ENCODE measurements at regions not wholly inside any gene's neighbourhood (a gene's known extent, or its start where the extent isn't known, plus 50 kb on each side); places are given as distances from the start of the nearest gene placed in this dataset.
A peak's percentile ranks its signal among the peaks of the same experiment; 100 is the strongest.

DNA sequence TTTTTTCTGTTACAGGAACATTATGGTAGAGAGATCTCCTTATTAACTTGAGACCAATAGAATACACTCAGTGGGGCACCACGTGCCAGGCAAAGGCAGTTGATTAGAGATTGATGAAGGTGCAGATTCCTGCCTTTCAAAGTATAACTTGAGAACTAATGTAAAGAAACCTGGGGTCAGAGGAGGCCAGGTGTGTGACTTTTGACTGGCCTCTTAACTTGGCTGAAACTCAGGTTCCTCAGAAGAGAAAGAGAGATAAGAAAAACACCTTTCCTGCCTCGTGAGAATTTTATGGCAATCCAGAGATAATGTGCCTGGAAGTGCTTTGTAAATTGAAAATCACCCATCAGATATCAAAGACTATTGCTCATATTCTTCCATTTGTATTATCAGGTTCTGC lies 110.7 kb upstream of the GZMB start:
- no peak for DNase-seq
- Mint-ChIP-seq H3K4me1 (no peaks in the 10 kb centered on the region), H3K4me3 (no peak overlapping the region), H3K27me3 (ENCODE audit: low read depth in 3 of 3) (peaks cover 0 to 8% (median 1%) of the 10 kb centered on the region in 3 donors), H3K9me3 (peaks cover 0 to 7% (median 2%) of the 10 kb centered on the region in 6 donors), H3K36me3 (peaks cover 3 to 12% (median 7%) of the 10 kb centered on the region in 3 donors), H3K27ac (no peak overlapping the region)

DNA sequence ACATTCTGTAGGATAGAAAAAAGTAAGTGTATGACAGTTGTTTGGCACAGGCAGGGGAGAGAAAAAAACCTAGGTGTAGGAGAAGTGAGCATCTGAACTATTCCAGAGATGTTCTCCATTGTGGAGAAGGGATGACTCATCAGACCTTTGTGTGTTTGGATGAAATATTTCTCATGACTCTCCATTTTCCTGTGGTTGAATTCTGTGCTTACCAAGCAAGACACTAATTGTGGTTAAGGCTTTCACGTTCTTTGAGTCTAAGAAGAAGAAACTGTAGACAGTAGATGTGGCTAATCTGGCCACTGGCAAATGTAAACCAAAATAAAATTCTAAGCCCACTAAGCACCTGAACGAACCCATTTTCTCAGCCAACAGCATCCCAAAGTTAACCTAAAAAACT lies 107.9 kb upstream of the GZMB start:
- Mint-ChIP-seq H3K27ac (no peak overlapping the region), H3K9me3 (no peaks in the 10 kb centered on the region), H3K27me3 (ENCODE audit: low read depth in 3 of 3) (peaks cover 1 to 9% (median 2%) of the 10 kb centered on the region in 3 donors), H3K4me3 (no peak overlapping the region), H3K4me1 (no peaks in the 10 kb centered on the region), H3K36me3 (peaks cover 0 to 6% (median 4%) of the 10 kb centered on the region in 3 donors)
- DNase-seq: no peak

- H3K27ac Mint-ChIP-seq: no peak overlapping the region
- no peak for DNase-seq
- H3K4me3 Mint-ChIP-seq: no peak overlapping the region
- no peaks in the 10 kb centered on the region for H3K36me3 Mint-ChIP-seq
- H3K27me3 Mint-ChIP-seq (ENCODE audit: low read depth in 3 of 3): peaks cover 0 to 3% (median 3%) of the 10 kb centered on the region in 3 donors
- H3K9me3 Mint-ChIP-seq: no peaks in the 10 kb centered on the region
- H3K4me1 Mint-ChIP-seq: peaks cover 3 to 7% of the 10 kb centered on the region in 2 donors
Observed at GRCh38 chr14:24735984-24736630, 102.1 kb upstream of the GZMB start.

GRCh38 chr14:24734917-24735500 lies 101.0 kb upstream of the GZMB start:
- peak overlapping the region in 1 of 5 donors; percentile 1 for H3K4me3 Mint-ChIP-seq
- peaks cover 3 to 7% of the 10 kb centered on the region in 2 donors for H3K4me1 Mint-ChIP-seq
- no peaks in the 10 kb centered on the region for H3K36me3 Mint-ChIP-seq
- H3K27me3 Mint-ChIP-seq (ENCODE audit: low read depth in 3 of 3): peaks cover 0 to 3% (median 3%) of the 10 kb centered on the region in 3 donors
- H3K9me3 Mint-ChIP-seq: no peaks in the 10 kb centered on the region
- no peak overlapping the region for H3K27ac Mint-ChIP-seq
- DNase-seq: peak; percentile 47 to 66 (median 55)

- H3K36me3 Mint-ChIP-seq: peaks cover 9 to 35% (median 14%) of the 10 kb centered on the region in 3 donors
- H3K27me3 Mint-ChIP-seq (ENCODE audit: low read depth in 3 of 3): peaks cover 2 to 10% (median 4%) of the 10 kb centered on the region in 3 donors
- peaks cover 0 to 23% (median 12%) of the 10 kb centered on the region in 6 donors for H3K9me3 Mint-ChIP-seq
Observed at GRCh38 chr14:24726480-24726879, 92.5 kb upstream of the GZMB start.

GRCh38 chr14:24725311-24725710 lies 91.3 kb upstream of the GZMB start:
- Mint-ChIP-seq H3K36me3 (peaks cover 9 to 35% (median 14%) of the 10 kb centered on the region in 3 donors), H3K4me1 (no peaks in the 10 kb centered on the region), H3K27me3 (ENCODE audit: low read depth in 3 of 3) (peaks cover 2 to 10% (median 4%) of the 10 kb centered on the region in 3 donors), H3K9me3 (peaks cover 0 to 23% (median 12%) of the 10 kb centered on the region in 6 donors), H3K27ac (peak overlapping the region in 1 of 6 donors; percentile 28), H3K4me3 (no peak overlapping the region)
- no peak for DNase-seq

More at GRCh38 chr14:24726480-24726879, 92.5 kb upstream of the GZMB start:
- H3K4me3 Mint-ChIP-seq: no peak overlapping the region
- H3K27ac Mint-ChIP-seq: no peak overlapping the region
- no peak for DNase-seq
- H3K4me1 Mint-ChIP-seq: no peaks in the 10 kb centered on the region

DNA sequence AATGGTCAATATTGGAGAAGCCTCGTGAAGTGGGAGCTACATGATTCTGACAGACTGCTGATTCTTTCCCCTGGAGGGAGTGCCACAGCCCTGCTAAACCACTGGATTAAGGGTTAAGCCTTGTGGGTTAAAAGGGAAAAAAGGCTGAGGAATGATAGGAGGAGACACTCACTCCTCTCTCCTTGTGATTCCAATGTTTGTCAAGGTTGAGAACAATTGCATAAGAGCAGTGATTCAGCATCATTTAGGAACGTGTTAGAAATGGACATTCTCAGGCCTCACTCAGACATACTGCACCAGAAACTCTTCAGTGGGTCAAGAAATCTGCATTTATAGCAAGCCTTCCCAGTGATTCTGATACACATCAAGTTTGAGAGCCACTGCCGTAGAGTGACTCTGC lies 87.8 kb upstream of the GZMB start:
- peaks cover 0 to 2% (median 0%) of the 10 kb centered on the region in 6 donors for H3K9me3 Mint-ChIP-seq
- no peak overlapping the region for H3K4me3 Mint-ChIP-seq
- H3K27ac Mint-ChIP-seq: no peak overlapping the region
- no peaks in the 10 kb centered on the region for H3K4me1 Mint-ChIP-seq
- peaks cover 0 to 6% (median 2%) of the 10 kb centered on the region in 3 donors for H3K27me3 Mint-ChIP-seq (ENCODE audit: low read depth in 3 of 3)
- no peak for DNase-seq
- peaks cover 0 to 7% (median 0%) of the 10 kb centered on the region in 3 donors for H3K36me3 Mint-ChIP-seq

DNA sequence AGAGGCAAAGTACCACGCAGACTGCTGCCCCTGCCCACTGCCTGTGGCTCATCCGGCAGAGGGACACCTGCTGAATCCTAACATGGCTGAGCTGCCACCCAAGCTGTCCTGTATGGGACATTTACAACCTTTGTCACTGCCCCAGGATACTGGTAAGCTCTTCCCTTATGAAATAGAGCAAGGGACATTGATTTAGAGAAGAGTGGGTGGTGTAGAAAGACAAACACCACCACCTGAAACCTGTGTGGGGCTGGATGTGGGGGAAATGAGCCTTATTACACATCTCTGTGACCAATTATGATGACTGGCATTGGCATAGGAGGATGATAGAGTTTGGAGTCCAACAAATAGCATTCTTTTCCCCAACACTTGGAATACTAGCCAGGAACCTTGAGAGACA lies 81.2 kb upstream of the GZMB start:
- peaks cover 4 to 6% (median 5%) of the 10 kb centered on the region in 3 donors for H3K27me3 Mint-ChIP-seq (ENCODE audit: low read depth in 3 of 3)
- peak overlapping the region in 2 of 6 donors; percentile 41 to 53 for H3K27ac Mint-ChIP-seq
- H3K4me1 Mint-ChIP-seq: peaks cover 9 to 23% of the 10 kb centered on the region in 2 donors
- H3K36me3 Mint-ChIP-seq: peaks cover 0 to 3% (median 0%) of the 10 kb centered on the region in 3 donors
- DNase-seq: no peak
- peaks cover 0 to 2% (median 0%) of the 10 kb centered on the region in 6 donors for H3K9me3 Mint-ChIP-seq
- H3K4me3 Mint-ChIP-seq: no peak overlapping the region

- Mint-ChIP-seq H3K4me1 (peaks cover 16 to 27% of the 10 kb centered on the region in 2 donors), H3K27ac (peak overlapping the region in 1 of 6 donors; percentile 60)
Observed at GRCh38 chr14:24713404-24713803, 79.4 kb upstream of the GZMB start.

GRCh38 chr14:24712909-24713308 lies 78.9 kb upstream of the GZMB start:
- Mint-ChIP-seq H3K4me3 (peak overlapping the region in 1 of 5 donors; percentile 23), H3K27ac (peak overlapping the region in 1 of 6 donors; percentile 60)

More at GRCh38 chr14:24713404-24713803, 79.4 kb upstream of the GZMB start:
- Mint-ChIP-seq H3K36me3 (peaks cover 0 to 6% (median 0%) of the 10 kb centered on the region in 3 donors), H3K4me3 (no peak overlapping the region), H3K27me3 (ENCODE audit: low read depth in 3 of 3) (peaks cover 4 to 6% (median 5%) of the 10 kb centered on the region in 3 donors), H3K9me3 (no peaks in the 10 kb centered on the region)
- DNase-seq: no peak

GRCh38 chr14:24712374-24712773 lies 78.4 kb upstream of the GZMB start:
- no peak for DNase-seq
- Mint-ChIP-seq H3K9me3 (no peaks in the 10 kb centered on the region), H3K27ac (no peak overlapping the region), H3K4me1 (peaks cover 16 to 27% of the 10 kb centered on the region in 2 donors), H3K36me3 (peaks cover 0 to 6% (median 0%) of the 10 kb centered on the region in 3 donors), H3K4me3 (no peak overlapping the region), H3K27me3 (ENCODE audit: low read depth in 3 of 3) (peaks cover 4 to 6% (median 5%) of the 10 kb centered on the region in 3 donors)

More at GRCh38 chr14:24712909-24713308, 78.9 kb upstream of the GZMB start:
- Mint-ChIP-seq H3K4me1 (peaks cover 16 to 27% of the 10 kb centered on the region in 2 donors), H3K27me3 (ENCODE audit: low read depth in 3 of 3) (peaks cover 4 to 6% (median 5%) of the 10 kb centered on the region in 3 donors), H3K36me3 (peaks cover 0 to 6% (median 0%) of the 10 kb centered on the region in 3 donors), H3K9me3 (no peaks in the 10 kb centered on the region)
- no peak for DNase-seq

GRCh38 chr14:24710403-24711112 lies 76.6 kb upstream of the GZMB start:
- no peaks in the 10 kb centered on the region for H3K9me3 Mint-ChIP-seq
- H3K27ac Mint-ChIP-seq: peak overlapping the region in 4 of 6 donors; percentile 67 to 80 (median 76)
- peaks cover 33 to 45% of the 10 kb centered on the region in 2 donors for H3K4me1 Mint-ChIP-seq
- H3K36me3 Mint-ChIP-seq: peaks cover 0 to 7% (median 6%) of the 10 kb centered on the region in 3 donors
- H3K4me3 Mint-ChIP-seq: peak overlapping the region in 2 of 5 donors; percentile 18 to 56
- DNase-seq: peak; percentile 68 to 75 (median 72)
- peaks cover 0 to 6% (median 4%) of the 10 kb centered on the region in 3 donors for H3K27me3 Mint-ChIP-seq (ENCODE audit: low read depth in 3 of 3)

DNA sequence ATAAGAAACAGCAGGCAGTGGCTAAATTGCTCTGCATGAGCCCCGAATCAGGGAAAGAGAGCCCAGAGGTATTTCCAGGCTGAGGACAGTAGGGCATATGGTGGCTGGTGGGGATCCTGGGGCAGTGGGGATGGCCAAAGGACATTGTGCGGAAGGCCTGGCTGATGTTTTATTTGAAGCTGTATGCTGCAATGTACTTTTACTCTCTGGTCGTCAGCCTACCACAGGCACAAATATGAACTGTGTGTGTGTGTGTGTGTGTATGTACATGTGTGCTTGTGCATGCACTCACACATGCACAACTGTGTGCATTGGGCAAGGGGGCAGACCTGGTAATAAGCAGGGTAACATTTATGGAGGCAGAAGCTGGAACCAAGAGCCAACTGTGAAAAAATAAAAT lies 74.7 kb upstream of the GZMB start:
- Mint-ChIP-seq H3K4me1 (peaks cover 49 to 56% of the 10 kb centered on the region in 2 donors), H3K27ac (peak overlapping the region in 2 of 6 donors; percentile 80 to 82), H3K9me3 (no peaks in the 10 kb centered on the region), H3K27me3 (ENCODE audit: low read depth in 3 of 3) (peaks cover 0 to 6% (median 2%) of the 10 kb centered on the region in 3 donors), H3K36me3 (peaks cover 0 to 7% (median 3%) of the 10 kb centered on the region in 3 donors), H3K4me3 (no peak overlapping the region)
- no peak for DNase-seq

All from immature natural killer cell (primary cell).